GM18861 (cell line): ENCODE measurements at regions not wholly inside any gene's neighbourhood (a gene's known extent, or its start where the extent isn't known, plus 50 kb on each side); places are given as distances from the start of the nearest gene placed in this dataset.

Experiments
- ATAC-seq: cut with Tn5 transposase; IDR thresholded peaks from one replicate; pipeline ENCODE4 v1.9.1; 2021; ENCODE audit not compliant: unreplicated experiment

- ATAC-seq: no peak
These were observed 254.0 kb upstream of the PPP2R2D start for GRCh38 chr10:131646551-131647525.

- no peak for ATAC-seq
These were observed 253.0 kb upstream of the PPP2R2D start for GRCh38 chr10:131647789-131648188.

- ATAC-seq: no peak
These were observed 252.3 kb upstream of the PPP2R2D start for GRCh38 chr10:131648386-131649020.

- no peak for ATAC-seq
These were observed 251.2 kb upstream of the PPP2R2D start for GRCh38 chr10:131649617-131650016.

- ATAC-seq: no peak
These were observed 250.6 kb upstream of the PPP2R2D start for GRCh38 chr10:131650169-131650705.

- ATAC-seq: no peak
These were observed 249.8 kb upstream of the PPP2R2D start for GRCh38 chr10:131650771-131651673.

GRCh38 chr10:131651674-131652437, 249.0 kb upstream of the PPP2R2D start:
- ATAC-seq: no peak

- ATAC-seq: no peak
These were observed 248.2 kb upstream of the PPP2R2D start for GRCh38 chr10:131652438-131653139.

- ATAC-seq: no peak
These were observed 247.7 kb upstream of the PPP2R2D start for GRCh38 chr10:131653140-131653539.

GRCh38 chr10:131653554-131654470, 247.0 kb upstream of the PPP2R2D start:
- ATAC-seq: no peak

- ATAC-seq: no peak
These were observed 246.2 kb upstream of the PPP2R2D start for GRCh38 chr10:131654471-131655087.

GRCh38 chr10:131655101-131655849, 245.5 kb upstream of the PPP2R2D start:
- ATAC-seq: no peak

GRCh38 chr10:131656009-131656408, 244.8 kb upstream of the PPP2R2D start:
- ATAC-seq: no peak

- no peak for ATAC-seq
These were observed 244.4 kb upstream of the PPP2R2D start for GRCh38 chr10:131656431-131656841.

GRCh38 chr10:131657318-131657984, 243.4 kb upstream of the PPP2R2D start:
- no peak for ATAC-seq

- no peak for ATAC-seq
These were observed 242.8 kb upstream of the PPP2R2D start for GRCh38 chr10:131657985-131658330.
